GM12872 (cell line): ENCODE measurements at regions not wholly inside any gene's neighbourhood (a gene's known extent, or its start where the extent isn't known, plus 50 kb on each side); places are given as distances from the start of the nearest gene placed in this dataset.

Experiments
- TF ChIP-seq, protein P1 (sequence below): IDR thresholded peaks from 3 replicates; pipeline ENCODE4 v1.5.1; 2011; ENCODE audit warnings: low read depth, mild to moderate bottlenecking, low read length, moderate library complexity; ENCODE audit not compliant: insufficient read depth

DNA sequence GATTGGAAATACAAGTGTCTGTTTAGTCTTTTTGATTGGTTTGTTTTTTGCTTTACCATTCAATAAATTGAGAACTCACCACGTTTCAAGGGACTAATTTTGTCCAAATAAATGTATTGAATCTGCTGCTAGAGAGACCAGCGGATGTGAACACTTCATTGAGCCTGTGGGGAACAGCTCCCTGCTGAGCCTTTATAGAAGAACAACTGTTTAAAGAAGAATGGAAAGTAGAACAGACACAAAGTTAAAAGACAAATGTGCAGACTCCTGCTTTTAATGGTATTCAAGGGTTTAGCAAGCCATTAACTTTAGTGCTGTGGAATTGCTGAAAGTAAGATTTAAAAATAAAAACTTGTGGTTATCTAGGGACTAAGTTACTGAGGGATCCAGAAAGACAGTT is 817.7 kb upstream of the B3GALT2 start:
- TF ChIP-seq, protein P1, sequence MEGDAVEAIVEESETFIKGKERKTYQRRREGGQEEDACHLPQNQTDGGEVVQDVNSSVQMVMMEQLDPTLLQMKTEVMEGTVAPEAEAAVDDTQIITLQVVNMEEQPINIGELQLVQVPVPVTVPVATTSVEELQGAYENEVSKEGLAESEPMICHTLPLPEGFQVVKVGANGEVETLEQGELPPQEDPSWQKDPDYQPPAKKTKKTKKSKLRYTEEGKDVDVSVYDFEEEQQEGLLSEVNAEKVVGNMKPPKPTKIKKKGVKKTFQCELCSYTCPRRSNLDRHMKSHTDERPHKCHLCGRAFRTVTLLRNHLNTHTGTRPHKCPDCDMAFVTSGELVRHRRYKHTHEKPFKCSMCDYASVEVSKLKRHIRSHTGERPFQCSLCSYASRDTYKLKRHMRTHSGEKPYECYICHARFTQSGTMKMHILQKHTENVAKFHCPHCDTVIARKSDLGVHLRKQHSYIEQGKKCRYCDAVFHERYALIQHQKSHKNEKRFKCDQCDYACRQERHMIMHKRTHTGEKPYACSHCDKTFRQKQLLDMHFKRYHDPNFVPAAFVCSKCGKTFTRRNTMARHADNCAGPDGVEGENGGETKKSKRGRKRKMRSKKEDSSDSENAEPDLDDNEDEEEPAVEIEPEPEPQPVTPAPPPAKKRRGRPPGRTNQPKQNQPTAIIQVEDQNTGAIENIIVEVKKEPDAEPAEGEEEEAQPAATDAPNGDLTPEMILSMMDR: no peak

DNA sequence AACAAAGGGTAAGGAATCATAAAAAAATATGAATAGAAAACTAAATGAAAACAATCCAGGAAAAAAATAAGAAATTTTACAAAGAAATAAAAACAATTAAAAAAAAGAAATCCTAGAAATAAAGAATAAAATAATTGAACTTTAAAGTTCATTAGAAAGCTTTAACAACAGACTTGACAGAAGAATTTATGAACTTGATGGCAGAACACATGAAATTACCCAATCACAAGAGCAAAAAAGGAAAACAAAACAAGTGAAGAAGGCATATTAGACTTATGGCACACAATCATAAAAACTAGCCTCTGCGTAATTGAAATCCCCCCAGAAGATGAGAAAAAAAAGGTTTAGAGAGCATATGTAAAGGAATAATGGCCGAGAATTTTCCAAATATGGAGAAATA is 802.5 kb upstream of the B3GALT2 start:
- TF ChIP-seq, protein P1: no peak

DNA sequence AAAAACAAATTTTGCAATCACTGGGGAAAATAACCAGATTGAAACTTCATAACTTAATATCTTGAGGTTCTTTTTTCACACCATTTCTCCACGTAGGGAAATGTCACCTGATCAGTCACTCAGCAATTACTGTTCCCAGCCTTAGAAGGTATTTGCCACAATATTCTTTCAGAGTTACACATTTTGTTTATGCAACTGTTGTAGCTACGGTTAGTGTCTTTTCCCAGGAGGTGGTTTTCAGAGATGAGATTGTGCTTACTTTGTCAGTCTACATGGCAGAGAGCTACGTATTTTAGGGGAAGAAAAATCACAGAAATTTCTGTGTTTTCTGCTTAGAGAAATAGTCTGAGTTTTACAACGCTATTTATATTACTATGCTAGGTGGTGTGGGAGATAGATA is 792.8 kb upstream of the B3GALT2 start:
- TF ChIP-seq, protein P1: no peak

DNA sequence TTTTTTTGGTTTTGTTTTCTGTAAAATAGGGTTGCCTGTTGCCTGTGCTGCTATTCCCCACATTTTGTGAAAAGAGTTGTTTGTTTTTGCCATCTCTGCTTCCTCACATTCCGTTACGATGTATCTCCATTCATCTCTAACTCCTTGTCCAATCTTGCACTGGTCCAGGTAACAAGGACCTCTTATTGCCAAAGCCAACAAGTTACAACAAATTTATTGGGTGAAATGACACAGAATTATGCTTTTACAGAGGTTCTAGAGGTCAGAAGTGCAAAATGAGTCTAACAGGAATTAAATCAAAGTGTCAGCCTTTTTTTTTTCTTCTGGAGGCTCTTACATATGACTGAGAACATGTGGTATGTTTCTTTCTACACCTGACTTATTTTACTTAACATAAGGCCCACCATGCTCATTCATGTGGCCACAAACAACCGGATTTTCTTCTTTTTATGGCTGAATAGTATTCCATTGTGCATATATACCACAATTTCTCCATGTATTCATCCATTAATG is 787.9 kb upstream of the B3GALT2 start:
- TF ChIP-seq, protein P1: no peak

DNA sequence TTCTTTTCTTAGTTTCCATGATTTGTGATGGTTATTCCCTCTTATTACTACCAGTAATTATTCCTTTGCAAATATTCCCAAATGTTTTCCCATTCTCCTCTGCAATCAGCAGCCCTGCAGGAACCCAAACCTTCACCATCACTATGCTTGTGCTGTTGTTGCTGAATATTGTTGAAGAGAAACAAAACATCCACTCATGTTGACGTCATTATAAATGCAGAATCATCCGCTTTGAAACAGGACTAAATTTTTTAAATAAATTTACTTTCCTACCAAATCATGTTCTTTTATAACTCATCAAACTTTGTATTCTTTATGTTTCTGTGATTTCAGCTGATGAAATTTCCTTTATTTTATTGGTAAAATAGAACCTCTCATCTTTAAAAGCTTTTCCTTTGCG is 787.0 kb upstream of the B3GALT2 start:
- TF ChIP-seq, protein P1: no peak

DNA sequence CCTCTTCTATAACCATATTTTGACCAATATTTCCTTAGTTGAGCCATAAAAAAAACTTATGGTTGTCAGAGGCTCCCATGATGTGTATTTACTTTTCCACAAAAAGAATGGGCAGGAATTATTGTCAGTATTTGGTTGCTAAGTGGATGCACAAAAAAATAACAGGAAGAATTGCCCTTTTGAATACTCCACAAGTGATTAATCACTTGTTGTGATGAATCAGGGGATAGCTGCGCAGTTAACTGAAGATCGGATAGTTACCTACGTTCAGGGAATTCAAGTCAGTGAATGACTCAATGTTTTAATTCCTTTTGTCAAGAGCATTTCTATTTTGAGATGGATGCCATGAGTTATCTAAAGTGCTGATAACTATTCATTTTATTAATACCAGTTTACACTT is 785.2 kb upstream of the B3GALT2 start:
- TF ChIP-seq, protein P1: no peak

DNA sequence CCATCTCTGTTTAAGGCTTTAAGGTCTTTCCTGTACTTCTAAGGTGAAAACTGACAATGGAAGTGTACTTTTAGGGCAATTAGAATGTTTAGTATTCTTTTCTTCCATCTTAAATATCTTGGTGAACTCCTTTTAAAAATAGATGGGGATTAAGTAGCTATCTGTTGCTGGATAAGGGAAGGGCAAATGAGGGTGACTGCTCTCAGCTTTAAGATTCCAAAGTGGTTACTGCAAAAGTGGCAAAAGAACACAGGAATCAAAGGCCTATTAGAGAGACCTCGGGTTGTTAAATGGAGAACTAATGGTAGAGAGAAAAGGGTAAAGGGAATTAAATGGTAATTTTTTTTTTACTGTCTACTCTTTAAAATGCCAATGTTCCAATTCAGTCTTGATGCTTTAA is 774.1 kb upstream of the B3GALT2 start:
- TF ChIP-seq, protein P1: no peak
